Parathyroid adenoma (tissue), 2 donors: ENCODE measurements at regions not wholly inside any gene's neighbourhood (a gene's known extent, or its start where the extent isn't known, plus 50 kb on each side); places are given as distances from the start of the nearest gene placed in this dataset.

Source experiments
- H2AFZ ChIP-seq: fragments of 300-600 bp; sonication (generic); one replicate; pipeline ENCODE4 v1.7.0; 2017; ENCODE audit warnings: antibody characterized with exemption, mild to moderate bottlenecking
- H3K27ac ChIP-seq: fragments of 300-600 bp; sonication (generic); one replicate; pipeline ENCODE4 v1.7.0; 2017
- H3K27me3 ChIP-seq: fragments of 300-600 bp; sonication (generic); one replicate; pipeline ENCODE4 v1.7.0; 2017; ENCODE audit warnings: low read length; ENCODE audit not compliant: control insufficient read depth, insufficient read depth
- H3K36me3 ChIP-seq: fragments of 300-600 bp; sonication (generic); one replicate; pipeline ENCODE4 v1.7.0; 2017; ENCODE audit warnings: low read length; ENCODE audit not compliant: control insufficient read depth, insufficient read depth
- H3K4me1 ChIP-seq: fragments of 300-600 bp; sonication (generic); one replicate; pipeline ENCODE4 v1.7.0; 2017; ENCODE audit warnings: control low read depth
- H3K4me2 ChIP-seq: fragments of 300-600 bp; sonication (generic); one replicate; pipeline ENCODE4 v1.7.0; 2017; ENCODE audit warnings: low read length
- H3K4me3 ChIP-seq: fragments of 300-600 bp; sonication (generic); one replicate; pipeline ENCODE4 v1.7.0; 2017; ENCODE audit warnings: low read depth, low read length
- H3K79me2 ChIP-seq: fragments of 300-600 bp; sonication (generic); one replicate; pipeline ENCODE4 v1.7.0; 2017; ENCODE audit warnings: control low read depth
- H3K9ac ChIP-seq: fragments of 300-600 bp; sonication (generic); one replicate; pipeline ENCODE4 v1.7.0; 2017; ENCODE audit warnings: mild to moderate bottlenecking
- H3K9me3 ChIP-seq: fragments of 300-600 bp; sonication (generic); one replicate; pipeline ENCODE4 v1.7.0; 2017; ENCODE audit warnings: low read length; ENCODE audit not compliant: control insufficient read depth
- TF ChIP-seq, protein P1 (sequence below): fragments of 300-600 bp; sonication (generic); IDR thresholded peaks from one replicate; pipeline ENCODE4 v1.7.0; 2017; ENCODE audit warnings: antibody characterized with exemption, mild to moderate bottlenecking
- donor health status: primary hyperparathyroidism.

DNA sequence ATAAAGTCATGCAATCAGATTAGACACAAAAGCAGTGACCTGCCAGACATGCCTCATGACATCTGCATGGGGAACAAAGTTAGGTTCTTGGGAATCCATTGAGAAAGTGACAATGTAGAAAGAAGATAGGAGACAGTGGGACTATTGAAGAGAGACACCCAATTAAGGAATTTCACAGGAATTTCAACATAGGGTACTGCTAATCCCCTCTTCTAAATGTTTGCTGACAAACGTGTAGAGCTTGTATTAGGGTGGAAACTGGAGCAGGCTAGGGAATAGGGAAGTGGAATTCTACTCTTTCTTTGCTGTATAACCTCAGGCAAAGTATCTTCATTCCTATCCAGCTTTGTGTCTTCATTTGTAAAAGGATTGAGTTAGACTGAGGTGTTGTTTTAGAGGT lies 409.4 kb upstream of the SASH1 start:
- Histone ChIP-seq H3K79me2 (no peaks in the 10 kb centered on the region), H3K9ac (no peak overlapping the region), H3K27me3 (no peaks in the 10 kb centered on the region), H3K4me2 (no peak overlapping the region), H3K36me3 (peaks cover 3% of the 10 kb centered on the region), H2AFZ (no peak overlapping the region), H3K4me1 (no peaks in the 10 kb centered on the region), H3K27ac (no peak overlapping the region), H3K4me3 (no peak overlapping the region), H3K9me3 (no peaks in the 10 kb centered on the region)
- TF ChIP-seq, protein P1, sequence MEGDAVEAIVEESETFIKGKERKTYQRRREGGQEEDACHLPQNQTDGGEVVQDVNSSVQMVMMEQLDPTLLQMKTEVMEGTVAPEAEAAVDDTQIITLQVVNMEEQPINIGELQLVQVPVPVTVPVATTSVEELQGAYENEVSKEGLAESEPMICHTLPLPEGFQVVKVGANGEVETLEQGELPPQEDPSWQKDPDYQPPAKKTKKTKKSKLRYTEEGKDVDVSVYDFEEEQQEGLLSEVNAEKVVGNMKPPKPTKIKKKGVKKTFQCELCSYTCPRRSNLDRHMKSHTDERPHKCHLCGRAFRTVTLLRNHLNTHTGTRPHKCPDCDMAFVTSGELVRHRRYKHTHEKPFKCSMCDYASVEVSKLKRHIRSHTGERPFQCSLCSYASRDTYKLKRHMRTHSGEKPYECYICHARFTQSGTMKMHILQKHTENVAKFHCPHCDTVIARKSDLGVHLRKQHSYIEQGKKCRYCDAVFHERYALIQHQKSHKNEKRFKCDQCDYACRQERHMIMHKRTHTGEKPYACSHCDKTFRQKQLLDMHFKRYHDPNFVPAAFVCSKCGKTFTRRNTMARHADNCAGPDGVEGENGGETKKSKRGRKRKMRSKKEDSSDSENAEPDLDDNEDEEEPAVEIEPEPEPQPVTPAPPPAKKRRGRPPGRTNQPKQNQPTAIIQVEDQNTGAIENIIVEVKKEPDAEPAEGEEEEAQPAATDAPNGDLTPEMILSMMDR: no peak

DNA sequence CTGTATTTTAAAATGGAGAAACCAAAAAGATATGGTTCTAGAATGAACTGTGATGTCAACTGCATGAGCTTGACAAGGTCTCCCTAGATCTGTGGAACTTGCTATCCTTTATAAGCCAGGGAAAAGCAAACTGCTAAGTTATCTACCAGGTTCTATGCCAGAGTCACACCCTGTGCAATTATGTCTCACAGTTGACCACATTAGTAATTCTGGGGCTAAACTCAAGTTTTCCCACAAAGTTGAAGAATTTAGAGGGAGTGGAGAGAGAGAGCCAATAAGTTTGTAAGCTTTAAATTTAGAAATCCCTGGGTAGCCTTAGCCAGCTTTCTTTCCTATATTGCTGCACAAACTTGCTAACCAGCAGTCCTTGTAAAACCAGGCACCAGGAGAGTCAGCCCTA lies 407.0 kb upstream of the SASH1 start:
- Histone ChIP-seq H3K4me1 (no peaks in the 10 kb centered on the region), H2AFZ (no peak overlapping the region), H3K36me3 (no peaks in the 10 kb centered on the region), H3K27ac (no peak overlapping the region), H3K4me2 (no peak overlapping the region), H3K9ac (no peak overlapping the region), H3K27me3 (no peaks in the 10 kb centered on the region), H3K79me2 (no peaks in the 10 kb centered on the region), H3K9me3 (no peaks in the 10 kb centered on the region), H3K4me3 (no peak overlapping the region)
- TF ChIP-seq, protein P1: no peak

DNA sequence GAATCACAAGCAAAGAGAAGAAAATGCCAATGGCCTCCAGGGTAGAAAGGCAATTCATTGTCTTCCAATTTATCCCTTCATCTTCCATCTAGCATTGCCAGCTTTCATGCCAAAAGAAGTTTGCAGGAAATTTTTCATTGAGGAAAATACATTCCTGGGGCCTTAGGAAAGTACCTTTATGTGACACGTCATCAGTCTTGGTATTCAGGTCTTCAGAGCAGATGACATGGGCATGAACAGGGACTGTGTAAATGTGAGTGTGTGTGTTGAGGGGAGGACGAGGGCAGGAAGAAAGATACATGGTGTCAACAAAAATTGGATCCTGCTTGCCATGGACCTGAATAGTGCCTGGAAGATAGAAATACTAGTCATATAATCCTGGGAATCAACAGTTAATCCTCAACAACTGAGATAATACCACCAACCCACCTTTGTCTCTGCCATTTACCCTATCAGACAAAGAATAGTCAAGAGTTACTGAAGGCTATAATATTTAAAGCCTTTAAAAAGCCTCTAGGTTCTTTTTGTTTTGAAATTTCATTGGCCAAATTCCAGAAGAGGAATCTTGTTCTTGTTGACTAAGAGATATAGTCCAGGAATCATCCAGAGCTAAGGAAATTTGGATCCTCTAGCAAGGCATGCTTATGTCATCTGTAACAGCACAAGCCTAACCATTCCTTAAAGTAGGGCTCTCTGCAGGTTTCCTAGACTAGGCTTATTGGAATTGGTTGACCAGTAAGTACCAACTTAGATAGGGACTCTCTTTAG lies 405.8 kb upstream of the SASH1 start:
- Histone ChIP-seq H3K9me3 (no peaks in the 10 kb centered on the region), H3K4me2 (no peak overlapping the region), H3K27ac (no peak overlapping the region), H3K36me3 (no peaks in the 10 kb centered on the region), H3K4me3 (no peak overlapping the region), H3K9ac (no peak overlapping the region), H3K27me3 (no peaks in the 10 kb centered on the region), H2AFZ (no peak overlapping the region), H3K4me1 (no peaks in the 10 kb centered on the region), H3K79me2 (no peaks in the 10 kb centered on the region)
- TF ChIP-seq, protein P1: no peak

DNA sequence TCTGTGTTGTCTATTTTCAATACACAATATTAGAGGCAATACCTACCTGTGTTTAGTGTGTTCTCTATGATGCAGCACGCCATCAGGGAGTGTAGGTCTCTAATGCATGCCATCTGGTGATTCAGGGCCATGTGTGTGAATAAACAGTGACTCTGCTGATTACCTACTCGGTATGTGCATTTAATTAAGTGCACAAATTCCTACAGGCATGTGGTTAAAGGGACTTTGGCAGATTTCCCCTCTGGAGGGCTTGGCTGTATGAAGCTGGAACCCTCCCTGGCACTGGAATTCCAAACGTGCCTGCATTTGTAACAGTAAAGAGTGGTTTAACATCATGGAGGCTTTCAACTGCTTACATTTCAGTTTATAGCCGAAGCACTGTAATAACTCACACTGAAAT lies 401.5 kb upstream of the SASH1 start:
- no peak overlapping the region for H3K9ac ChIP-seq
- no peaks in the 10 kb centered on the region for H3K36me3 ChIP-seq
- no peaks in the 10 kb centered on the region for H3K27me3 ChIP-seq
- no peak overlapping the region for H3K27ac ChIP-seq
- H3K4me3 ChIP-seq: no peak overlapping the region
- H2AFZ ChIP-seq: no peak overlapping the region
- no peaks in the 10 kb centered on the region for H3K9me3 ChIP-seq
- H3K4me2 ChIP-seq: no peak overlapping the region
- H3K4me1 ChIP-seq: no peaks in the 10 kb centered on the region
- TF ChIP-seq, protein P1: no peak
- H3K79me2 ChIP-seq: no peaks in the 10 kb centered on the region

DNA sequence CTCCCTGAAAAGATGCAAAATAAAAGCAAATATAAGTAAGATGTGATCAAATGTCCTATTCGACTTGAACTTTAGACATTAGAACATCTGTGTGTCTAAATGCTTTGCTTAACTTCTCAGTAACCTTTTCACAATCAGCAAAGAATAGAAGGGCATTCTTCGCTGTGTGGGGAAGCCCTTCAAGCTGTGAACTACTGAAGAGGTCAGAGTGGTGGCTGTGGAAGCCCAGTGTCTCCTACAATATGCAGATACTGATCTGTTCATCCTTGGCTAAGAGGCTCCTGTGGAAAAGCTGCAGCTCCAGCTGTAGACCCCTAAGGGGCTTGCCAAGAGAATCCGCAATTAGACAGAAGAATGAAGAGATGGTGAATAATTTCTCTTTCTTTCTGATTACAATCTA lies 400.3 kb upstream of the SASH1 start:
- no peaks in the 10 kb centered on the region for H3K79me2 ChIP-seq
- H3K4me2 ChIP-seq: no peak overlapping the region
- H3K36me3 ChIP-seq: no peaks in the 10 kb centered on the region
- no peaks in the 10 kb centered on the region for H3K4me1 ChIP-seq
- no peak overlapping the region for H3K27ac ChIP-seq
- no peak overlapping the region for H2AFZ ChIP-seq
- TF ChIP-seq, protein P1: no peak
- H3K4me3 ChIP-seq: no peak overlapping the region
- H3K9me3 ChIP-seq: no peaks in the 10 kb centered on the region
- no peaks in the 10 kb centered on the region for H3K27me3 ChIP-seq
- H3K9ac ChIP-seq: no peak overlapping the region
